Activated B cell treated with CpG ODN at 0.5 μM for 24 hours (primary cell): ENCODE measurements at regions not wholly inside any gene's neighbourhood (a gene's known extent, or its start where the extent isn't known, plus 50 kb on each side); places are given as distances from the start of the nearest gene placed in this dataset.

ENCODE experiments used
- ATAC-seq: fragments of 200-7000 bp; cut with Tn5 transposase; one replicate; pipeline ENCODE4 v1.10.0; 2021; ENCODE audit warnings: low read depth, mild to moderate bottlenecking, moderate library complexity
- CTCF ChIA-PET: fragments of 350-600 bp; sonication (Branson Sonifier 250); formaldehyde crosslinking; loops from one replicate; lab custom pipeline; 2021; ENCODE audit warnings: antibody characterized with exemption; lab: Charles Lee
- POLR2A ChIA-PET: fragments of 350-600 bp; sonication (Branson Sonifier 250); formaldehyde crosslinking; loops from one replicate; lab custom pipeline; 2021; ENCODE audit warnings: antibody characterized with exemption; lab: Charles Lee
- DNase-seq: peaks from one replicate; pipeline ENCODE4 v3.0.0; 2022
- H3K27ac Mint-ChIP-seq: one replicate; pipeline ENCODE4 v1.8.0; 2020; ENCODE audit warnings: mixed read lengths
- H3K27me3 Mint-ChIP-seq: one replicate; pipeline ENCODE4 v1.8.0; 2021; ENCODE audit warnings: mixed read lengths
- H3K36me3 Mint-ChIP-seq: one replicate; pipeline ENCODE4 v1.8.0; 2021; ENCODE audit warnings: low read depth, mixed read lengths
- H3K4me1 Mint-ChIP-seq: one replicate; pipeline ENCODE4 v1.8.0; 2021; ENCODE audit warnings: mixed read lengths
- H3K4me3 Mint-ChIP-seq: one replicate; pipeline ENCODE4 v1.8.0; 2020; ENCODE audit warnings: mild to moderate bottlenecking, mixed read lengths
- H3K9me3 Mint-ChIP-seq: one replicate; pipeline ENCODE4 v1.8.0; 2020; ENCODE audit warnings: mixed read lengths
- CTCF ChIP-seq: fragments of 200-600 bp; IDR thresholded peaks from one replicate; pipeline ENCODE4 v1.8.0; 2022; ENCODE audit warnings: antibody characterized with exemption, mild to moderate bottlenecking
- intact Hi-C: fragments of 100-400 bp; cut with micrococcal nuclease; formaldehyde crosslinking; loops from one replicate; pipeline ENCODE4 v1.15.1; 2024

- TF ChIP-seq CTCF = no peak
- intact Hi-C loops = no loop called here
- H3K9me3 Mint-ChIP-seq = no peaks in the 10 kb centered on the region
- no peaks in the 10 kb centered on the region for H3K36me3 Mint-ChIP-seq
- H3K4me3 Mint-ChIP-seq = no peak overlapping the region
- POLR2A ChIA-PET = no interaction called here
- no peaks in the 10 kb centered on the region for H3K4me1 Mint-ChIP-seq
- ATAC-seq = no peak
- DNase-seq = no peak
- no peak overlapping the region for H3K27ac Mint-ChIP-seq
- CTCF ChIA-PET = no interaction called here
- no peaks in the 10 kb centered on the region for H3K27me3 Mint-ChIP-seq
Observed at GRCh38 chr3:25144430-25144829, 283.6 kb upstream of the RARB start.

- TF ChIP-seq CTCF = no peak
- Mint-ChIP-seq H3K4me1 (no peaks in the 10 kb centered on the region), H3K9me3 (peaks cover 2% of the 10 kb centered on the region), H3K27ac (no peak overlapping the region), H3K4me3 (no peak overlapping the region), H3K36me3 (no peaks in the 10 kb centered on the region), H3K27me3 (no peaks in the 10 kb centered on the region)
- no peak for ATAC-seq
- ChIA-PET POLR2A (no interaction called here), CTCF (no interaction called here)
- no peak for DNase-seq
- intact Hi-C loops = no loop called here
Observed at GRCh38 chr3:25145176-25145575, 282.9 kb upstream of the RARB start.

DNA sequence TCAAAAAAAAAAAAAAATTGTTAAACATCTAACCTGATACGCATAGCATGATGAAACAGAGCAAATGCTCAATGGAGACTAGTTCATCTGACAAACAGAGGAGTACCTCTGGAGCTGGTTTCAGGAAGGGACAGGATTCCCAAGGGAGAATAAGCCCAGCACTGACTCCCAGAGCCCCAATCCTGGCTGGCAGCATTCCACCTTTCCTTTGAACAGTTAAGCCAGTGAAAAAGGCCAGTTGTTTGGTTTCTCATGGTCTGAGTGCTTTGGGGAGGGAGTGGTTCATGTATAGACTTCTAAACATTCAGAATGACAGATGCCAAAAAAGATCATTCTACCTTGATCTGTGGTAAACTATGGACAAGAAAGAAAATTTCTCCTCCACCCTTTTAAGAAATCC, 277.9 kb upstream of the RARB start:
- no peak for ATAC-seq
- POLR2A ChIA-PET = no interaction called here
- TF ChIP-seq CTCF = no peak

DNA sequence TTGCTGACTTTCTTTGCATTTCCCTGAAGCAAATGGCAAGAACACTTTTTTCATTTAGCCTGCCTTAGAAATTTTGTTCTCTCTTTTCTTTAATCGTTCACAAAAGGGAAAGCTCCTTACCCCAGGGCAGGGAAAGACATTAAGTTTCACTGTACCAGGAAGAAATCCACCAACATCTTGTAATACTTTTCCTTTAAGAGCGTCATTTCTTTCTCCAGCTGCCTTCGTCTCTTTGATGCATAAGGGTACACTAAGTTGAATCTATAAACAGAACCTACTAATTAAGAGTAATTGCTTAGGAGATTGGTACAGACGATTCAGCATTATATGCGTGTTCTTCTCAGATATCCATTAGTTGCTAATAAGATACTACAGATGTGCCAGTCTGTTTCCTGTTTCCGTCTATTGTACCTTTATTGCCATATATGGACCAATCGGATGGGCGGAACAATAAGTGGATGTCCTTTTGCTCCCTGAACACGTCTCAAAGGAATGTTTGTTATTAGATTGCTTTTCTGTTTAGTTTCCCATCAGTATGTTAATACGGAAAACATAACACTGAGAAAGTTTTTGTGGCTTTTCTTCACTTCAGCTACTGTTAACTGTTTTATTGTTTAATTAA, 276.7 kb upstream of the RARB start:
- no peak for ATAC-seq
- intact Hi-C loops = no loop called here
- ChIA-PET CTCF (no interaction called here), POLR2A (no interaction called here)
- H3K27me3 Mint-ChIP-seq = no peaks in the 10 kb centered on the region
- no peak for TF ChIP-seq CTCF
- H3K27ac Mint-ChIP-seq = no peak overlapping the region
- H3K4me3 Mint-ChIP-seq = no peak overlapping the region
- H3K9me3 Mint-ChIP-seq = peaks cover 6% of the 10 kb centered on the region
- DNase-seq = no peak
- H3K36me3 Mint-ChIP-seq = no peaks in the 10 kb centered on the region
- H3K4me1 Mint-ChIP-seq = no peaks in the 10 kb centered on the region

More for the DNA sequence above, 277.9 kb upstream of the RARB start:
- no peaks in the 10 kb centered on the region for H3K4me1 Mint-ChIP-seq
- no peak overlapping the region for H3K4me3 Mint-ChIP-seq
- intact Hi-C loops = no loop called here
- H3K9me3 Mint-ChIP-seq = peaks cover 6% of the 10 kb centered on the region
- H3K36me3 Mint-ChIP-seq = no peaks in the 10 kb centered on the region
- CTCF ChIA-PET = no interaction called here
- no peak overlapping the region for H3K27ac Mint-ChIP-seq
- no peaks in the 10 kb centered on the region for H3K27me3 Mint-ChIP-seq
- DNase-seq = no peak

GRCh38 chr3:25151903-25152295, 276.2 kb upstream of the RARB start:
- H3K4me1 Mint-ChIP-seq = no peaks in the 10 kb centered on the region
- H3K27ac Mint-ChIP-seq = no peak overlapping the region
- intact Hi-C loops = no loop called here
- POLR2A ChIA-PET = no interaction called here
- TF ChIP-seq CTCF = no peak
- DNase-seq = no peak
- H3K4me3 Mint-ChIP-seq = no peak overlapping the region
- no peak for ATAC-seq
- CTCF ChIA-PET = no interaction called here
- H3K9me3 Mint-ChIP-seq = peaks cover 6% of the 10 kb centered on the region
- H3K36me3 Mint-ChIP-seq = no peaks in the 10 kb centered on the region
- no peaks in the 10 kb centered on the region for H3K27me3 Mint-ChIP-seq
